ENCODE measurements at regions not wholly inside any gene's neighbourhood (a gene's known extent, or its start where the extent isn't known, plus 50 kb on each side); places are given as distances from the start of the nearest gene placed in this dataset.

GRCh38 chr2:106959975-106960682 is 74.2 kb upstream of the ST6GAL2 start:
- TF ChIP-seq CTCF (IDR thresholded peaks at IDR 0.05) (no peak), POLR2A (IDR thresholded peaks at IDR 0.05) (no peak)

Measured in esophagus squamous epithelium (tissue), 4 donors.